Thyroid gland (tissue), 4 donors: ENCODE measurements at regions not wholly inside any gene's neighbourhood (a gene's known extent, or its start where the extent isn't known, plus 50 kb on each side); places are given as distances from the start of the nearest gene placed in this dataset.
"Not testable (repeated sequence)": the region's sequence is repeated elsewhere in the genome, so short reads cannot be mapped to it uniquely, and the experiment has no call there.

Source experiments
- DNase-seq, 2 donors: peaks; one replicate each; pipeline ENCODE4 v3.0.0-alpha.2; 2019
- H3K27ac ChIP-seq, 3 donors: fragments of 200-600 bp; sonication (generic); 1 replicate in 2 of 3; 2 replicates in 1 of 3; pipeline ENCODE4 v1.5.1; 2016 to 2019; ENCODE audit warnings: mild to moderate bottlenecking in 1 of 3, moderate library complexity in 1 of 3
- H3K27me3 ChIP-seq: fragments of 200-600 bp; sonication (generic); one replicate; pipeline ENCODE4 v1.5.1; 2019
- H3K36me3 ChIP-seq, 2 donors: fragments of 200-600 bp; sonication (generic); one replicate each; pipeline ENCODE4 v1.5.1; 2016 to 2019
- H3K4me1 ChIP-seq, 2 donors: fragments of 200-600 bp; sonication (generic); one replicate each; pipeline ENCODE4 v1.5.1; 2017 to 2019
- H3K4me3 ChIP-seq, 3 donors: fragments of 200-600 bp; sonication (generic); replicated peaks in 1 of 3; 1 replicate in 2 of 3; 2 replicates in 1 of 3; pipeline ENCODE4 v1.5.1; 2016; ENCODE audit warnings: mild to moderate bottlenecking in 1 of 3
- H3K9me3 ChIP-seq: fragments of 200-600 bp; sonication (generic); one replicate; pipeline ENCODE4 v1.5.1; 2017
- CTCF ChIP-seq, 6 experiments: fragments of 200-600 bp in 3 of 6; fragments of 450-650 bp in 3 of 6; sonication (generic) in 3 of 6; IDR thresholded peaks; one replicate each; pipeline ENCODE4 v1.5.1; 2016 to 2019; ENCODE audit warnings: antibody characterized with exemption in 6 of 6, mild to moderate bottlenecking in 2 of 6, inconsistent platforms in 1 of 6, moderate library complexity in 1 of 6
- POLR2A ChIP-seq, 2 donors: fragments of 450-650 bp; IDR thresholded peaks; one replicate each; pipeline ENCODE4 v1.6.1; 2017; ENCODE audit warnings: antibody characterized with exemption in 2 of 2, mild to moderate bottlenecking in 2 of 2, moderate library complexity in 1 of 2
- WGBS, 2 donors: methylation state at CpG; one replicate each; pipeline ENCODE4 v1.1.5; 2017; 5-methylcytosine and 5-hydroxymethylcytosine counted together
- intact Hi-C: fragments of 100-400 bp; cut with DNase I; formaldehyde crosslinking; loops from one replicate; pipeline ENCODE4 v1.15.1; 2023

- Histone ChIP-seq H3K4me1 (no peaks in the 10 kb centered on the region), H3K4me3 (no peak overlapping the region), H3K36me3 (no peaks in the 10 kb centered on the region), H3K27ac (no peak overlapping the region), H3K27me3 (no peaks in the 10 kb centered on the region), H3K9me3 (no peaks in the 10 kb centered on the region)
- WGBS, 2 donors = 77 to 89% methylated on average over 9 of the region's 9 CpGs
- intact Hi-C loops = no loop called here
- no peak for TF ChIP-seq CTCF (IDR thresholded peaks at IDR 0.05)
- no peak for TF ChIP-seq POLR2A (IDR thresholded peaks at IDR 0.05)
- no peak for DNase-seq
Observed at GRCh38 chr7:3175285-3175902, 125.7 kb upstream of the SDK1 start.

- DNase-seq = no peak
- Histone ChIP-seq H3K4me3 (no peak overlapping the region), H3K27me3 (no peaks in the 10 kb centered on the region), H3K4me1 (no peaks in the 10 kb centered on the region), H3K36me3 (no peaks in the 10 kb centered on the region), H3K9me3 (no peaks in the 10 kb centered on the region), H3K27ac (no peak overlapping the region)
- TF ChIP-seq CTCF (IDR thresholded peaks at IDR 0.05) = no peak
- no peak for TF ChIP-seq POLR2A (IDR thresholded peaks at IDR 0.05)
- intact Hi-C loops = no loop called here
- 69 to 74% methylated on average over 10 of the region's 10 CpGs for WGBS, 2 donors
Observed at GRCh38 chr7:3176112-3177000, 124.7 kb upstream of the SDK1 start.

- 80 to 81% methylated on average over 2 of the region's 2 CpGs for WGBS, 2 donors
- intact Hi-C loops = no loop called here
- TF ChIP-seq POLR2A (IDR thresholded peaks at IDR 0.05) (no peak), CTCF (IDR thresholded peaks at IDR 0.05) (no peak)
- Histone ChIP-seq H3K27me3 (no peaks in the 10 kb centered on the region), H3K27ac (no peak overlapping the region), H3K36me3 (no peaks in the 10 kb centered on the region), H3K4me1 (no peaks in the 10 kb centered on the region), H3K9me3 (no peaks in the 10 kb centered on the region), H3K4me3 (no peak overlapping the region)
- DNase-seq = no peak
Observed at GRCh38 chr7:3177271-3177670, 123.8 kb upstream of the SDK1 start.

GRCh38 chr7:3179456-3179855 lies 121.6 kb upstream of the SDK1 start:
- H3K27ac ChIP-seq = no peak overlapping the region
- WGBS, 2 donors = 75 to 84% methylated on average over 7 to 8 of the region's 8 CpGs
- no peak overlapping the region for H3K4me3 ChIP-seq
- no peaks in the 10 kb centered on the region for H3K9me3 ChIP-seq
- intact Hi-C loops = no loop called here
- H3K4me1 ChIP-seq = no peaks in the 10 kb centered on the region
- no peak for TF ChIP-seq POLR2A (IDR thresholded peaks at IDR 0.05)
- DNase-seq = no peak
- H3K27me3 ChIP-seq = no peaks in the 10 kb centered on the region
- H3K36me3 ChIP-seq = no peaks in the 10 kb centered on the region

GRCh38 chr7:3180604-3181003 lies 120.4 kb upstream of the SDK1 start:
- H3K27ac ChIP-seq = no peak overlapping the region
- H3K9me3 ChIP-seq = no peaks in the 10 kb centered on the region
- DNase-seq = no peak
- 78% methylated on average over 8 of the region's 8 CpGs for WGBS, 2 donors
- TF ChIP-seq CTCF (IDR thresholded peaks at IDR 0.05) = no peak
- no peak for TF ChIP-seq POLR2A (IDR thresholded peaks at IDR 0.05)
- H3K4me3 ChIP-seq = no peak overlapping the region
- no peaks in the 10 kb centered on the region for H3K36me3 ChIP-seq
- H3K4me1 ChIP-seq = no peaks in the 10 kb centered on the region
- intact Hi-C loops = no loop called here
- H3K27me3 ChIP-seq = no peaks in the 10 kb centered on the region

GRCh38 chr7:3182055-3182454 lies 119.0 kb upstream of the SDK1 start:
- H3K4me3 ChIP-seq, H3K36me3 ChIP-seq, DNase-seq, intact Hi-C loops, H3K4me1 ChIP-seq, H3K27ac ChIP-seq, H3K9me3 ChIP-seq, H3K27me3 ChIP-seq: not testable (repeated sequence)
- WGBS, 2 donors = 86 to 91% methylated on average over 4 of the region's 4 CpGs
